ENCODE measurements at regions not wholly inside any gene's neighbourhood (a gene's known extent, or its start where the extent isn't known, plus 50 kb on each side); places are given as distances from the start of the nearest gene placed in this dataset.
"Not testable (repeated sequence)": the region's sequence is repeated elsewhere in the genome, so short reads cannot be mapped to it uniquely, and the experiment has no call there.

DNA sequence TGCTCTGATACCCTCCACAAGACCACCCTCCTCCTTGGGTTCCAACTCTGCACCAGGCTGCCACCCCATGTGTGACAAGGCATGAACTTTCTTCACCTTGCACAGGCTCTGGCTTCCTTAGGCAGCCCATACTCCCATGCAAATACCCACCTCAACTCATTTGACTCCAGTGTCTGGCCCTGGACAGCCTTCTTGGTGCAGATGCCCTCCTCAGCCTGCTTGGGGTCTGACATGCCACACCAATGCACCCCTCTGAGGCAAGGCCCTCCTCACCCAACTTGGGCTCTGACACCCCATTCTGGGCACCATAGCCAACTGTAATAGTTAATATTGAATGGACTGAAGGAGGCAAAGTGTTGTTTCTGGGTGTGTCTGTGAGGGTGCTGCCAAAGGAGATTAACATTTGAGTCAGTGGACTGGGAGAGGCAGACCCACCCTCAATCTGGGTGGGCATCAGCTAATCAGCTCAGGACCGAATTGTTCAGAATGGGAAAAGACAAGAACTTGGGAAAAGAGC lies 115.0 kb upstream of the EPB41L4A start:
- Histone ChIP-seq H3K79me2 (ENCODE audit: insufficient read depth, low read depth, low read length) (no peaks in the 10 kb centered on the region), H2AFZ (ENCODE audit: low read length) (no peak overlapping the region), H3K9me2 (ENCODE audit: insufficient read depth, low read length) (no peaks in the 10 kb centered on the region), H3K4me2 (ENCODE audit: low read length) (no peak overlapping the region), H3K9me3 (ENCODE audit: low read length) (no peaks in the 10 kb centered on the region), H3K4me1 (ENCODE audit: insufficient read depth, low read length, poor library complexity, severe bottlenecking) (peaks cover 14% of the 10 kb centered on the region), H3K27ac (ENCODE audit: low read depth, low read length, poor library complexity, severe bottlenecking) (no peak overlapping the region), H3K4me3 (ENCODE audit: low read depth, low read length, poor library complexity, severe bottlenecking) (no peak overlapping the region), H4K20me1 (ENCODE audit: insufficient read depth, low read length) (no peaks in the 10 kb centered on the region), H3K36me3 (ENCODE audit: insufficient read depth, low read length) (no peaks in the 10 kb centered on the region)
- ChIA-PET POLR2A (no interaction called here), CTCF (ENCODE audit: unreplicated experiment) (no interaction called here)
- TF ChIP-seq, protein P1, sequence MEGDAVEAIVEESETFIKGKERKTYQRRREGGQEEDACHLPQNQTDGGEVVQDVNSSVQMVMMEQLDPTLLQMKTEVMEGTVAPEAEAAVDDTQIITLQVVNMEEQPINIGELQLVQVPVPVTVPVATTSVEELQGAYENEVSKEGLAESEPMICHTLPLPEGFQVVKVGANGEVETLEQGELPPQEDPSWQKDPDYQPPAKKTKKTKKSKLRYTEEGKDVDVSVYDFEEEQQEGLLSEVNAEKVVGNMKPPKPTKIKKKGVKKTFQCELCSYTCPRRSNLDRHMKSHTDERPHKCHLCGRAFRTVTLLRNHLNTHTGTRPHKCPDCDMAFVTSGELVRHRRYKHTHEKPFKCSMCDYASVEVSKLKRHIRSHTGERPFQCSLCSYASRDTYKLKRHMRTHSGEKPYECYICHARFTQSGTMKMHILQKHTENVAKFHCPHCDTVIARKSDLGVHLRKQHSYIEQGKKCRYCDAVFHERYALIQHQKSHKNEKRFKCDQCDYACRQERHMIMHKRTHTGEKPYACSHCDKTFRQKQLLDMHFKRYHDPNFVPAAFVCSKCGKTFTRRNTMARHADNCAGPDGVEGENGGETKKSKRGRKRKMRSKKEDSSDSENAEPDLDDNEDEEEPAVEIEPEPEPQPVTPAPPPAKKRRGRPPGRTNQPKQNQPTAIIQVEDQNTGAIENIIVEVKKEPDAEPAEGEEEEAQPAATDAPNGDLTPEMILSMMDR (conservative IDR thresholded peaks at IDR 0.05; ENCODE audit: low read length): no peak
- no peak for TF ChIP-seq EZH2phosphoT487 (IDR thresholded peaks at IDR 0.05; ENCODE audit: borderline replicate concordance, low read depth, low read length)
- no peak for DNase-seq (ENCODE audit: low spot score)
- BruUV-seq (replicated peaks): no TSS peak
- intact Hi-C loops (cut with micrococcal nuclease; ENCODE audit: unreplicated experiment): no loop called here

DNA sequence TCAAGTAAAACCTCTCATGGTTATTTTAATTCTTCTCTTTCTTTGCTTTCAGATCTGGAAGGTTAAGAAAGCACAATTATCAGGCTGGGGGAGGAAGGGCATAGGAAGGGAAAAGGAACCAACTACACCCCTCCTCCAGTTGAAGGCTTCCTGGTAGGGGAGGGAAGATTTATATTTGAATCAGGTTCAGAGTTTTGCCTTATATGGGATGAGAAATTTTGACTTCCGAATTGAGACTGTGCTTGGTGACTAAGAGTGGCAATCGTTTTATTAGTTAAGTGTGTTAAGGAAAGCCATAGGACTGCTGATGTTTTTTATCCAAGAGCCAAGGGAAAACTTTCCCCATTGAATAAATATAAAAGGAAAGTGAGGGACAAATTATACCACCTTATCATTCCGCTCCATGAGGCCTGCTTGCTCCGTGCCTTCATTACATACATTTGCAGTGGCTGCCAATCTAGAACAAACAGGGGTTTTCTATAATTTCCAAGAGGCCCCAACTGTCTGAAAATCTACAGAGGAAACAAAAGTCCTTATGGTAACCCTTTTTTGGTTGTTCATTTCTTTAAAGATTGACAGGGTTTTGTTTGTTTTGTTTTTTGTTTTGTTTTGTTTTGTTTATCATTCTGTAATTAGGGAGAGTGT lies 115.7 kb upstream of the EPB41L4A start:
- intact Hi-C loops (cut with micrococcal nuclease; ENCODE audit: unreplicated experiment): no loop called here

DNA sequence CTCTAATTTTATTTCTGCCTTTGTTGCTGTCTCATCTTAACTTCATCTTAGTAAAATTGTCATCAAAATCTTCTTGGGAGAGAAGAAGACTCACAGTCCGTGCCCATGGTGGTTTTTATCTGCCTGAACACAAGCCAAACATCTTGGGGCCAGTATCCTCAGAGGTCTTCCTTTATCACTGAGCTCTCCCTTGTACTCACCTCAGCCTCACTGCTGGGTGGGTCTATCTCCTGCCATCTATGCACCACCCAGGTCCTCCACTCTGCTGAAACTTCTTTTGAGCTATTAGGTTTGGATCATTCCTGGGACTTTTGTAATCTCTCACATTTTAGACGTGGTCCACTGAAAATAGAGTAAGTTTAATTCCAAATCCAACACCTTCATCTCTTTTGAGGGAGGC lies 116.3 kb upstream of the EPB41L4A start:
- Histone ChIP-seq H3K27ac (ENCODE audit: low read depth, low read length, poor library complexity, severe bottlenecking) (no peak overlapping the region), H3K79me2 (ENCODE audit: insufficient read depth, low read depth, low read length) (no peaks in the 10 kb centered on the region), H3K36me3 (ENCODE audit: insufficient read depth, low read length) (no peaks in the 10 kb centered on the region), H3K9me2 (ENCODE audit: insufficient read depth, low read length) (no peaks in the 10 kb centered on the region), H2AFZ (ENCODE audit: low read length) (no peak overlapping the region), H4K20me1 (ENCODE audit: insufficient read depth, low read length) (no peaks in the 10 kb centered on the region), H3K4me2 (ENCODE audit: low read length) (no peak overlapping the region), H3K4me3 (ENCODE audit: low read depth, low read length, poor library complexity, severe bottlenecking) (no peak overlapping the region), H3K4me1 (ENCODE audit: insufficient read depth, low read length, poor library complexity, severe bottlenecking) (peaks cover 14% of the 10 kb centered on the region), H3K9me3 (ENCODE audit: low read length) (no peaks in the 10 kb centered on the region)
- no peak for DNase-seq (ENCODE audit: low spot score)
- intact Hi-C loops (cut with micrococcal nuclease; ENCODE audit: unreplicated experiment): no loop called here
- TF ChIP-seq, protein P1 (conservative IDR thresholded peaks at IDR 0.05; ENCODE audit: low read length): no peak
- no peak for TF ChIP-seq EZH2phosphoT487 (IDR thresholded peaks at IDR 0.05; ENCODE audit: borderline replicate concordance, low read depth, low read length)
- ChIA-PET POLR2A (interaction anchor here (0.8 kb wide), 1 partner anchor 13 kb away, joined by 7 read pairs; no protein-coding TSS in a partner anchor), CTCF (ENCODE audit: unreplicated experiment) (no interaction called here)
- BruUV-seq (replicated peaks): no TSS peak

More for the DNA sequence above, 115.7 kb upstream of the EPB41L4A start:
- Histone ChIP-seq H3K9me3 (ENCODE audit: low read length) (no peaks in the 10 kb centered on the region), H3K4me1 (ENCODE audit: insufficient read depth, low read length, poor library complexity, severe bottlenecking) (peaks cover 14% of the 10 kb centered on the region), H3K27ac (ENCODE audit: low read depth, low read length, poor library complexity, severe bottlenecking) (no peak overlapping the region), H3K4me3 (ENCODE audit: low read depth, low read length, poor library complexity, severe bottlenecking) (no peak overlapping the region), H4K20me1 (ENCODE audit: insufficient read depth, low read length) (no peaks in the 10 kb centered on the region), H3K4me2 (ENCODE audit: low read length) (no peak overlapping the region), H3K9me2 (ENCODE audit: insufficient read depth, low read length) (no peaks in the 10 kb centered on the region), H3K79me2 (ENCODE audit: insufficient read depth, low read depth, low read length) (no peaks in the 10 kb centered on the region), H2AFZ (ENCODE audit: low read length) (no peak overlapping the region), H3K36me3 (ENCODE audit: insufficient read depth, low read length) (no peaks in the 10 kb centered on the region)
- no TSS peak for BruUV-seq (replicated peaks)
- DNase-seq (ENCODE audit: low spot score): no peak
- ChIA-PET POLR2A (no interaction called here), CTCF (ENCODE audit: unreplicated experiment) (no interaction called here)
- TF ChIP-seq, protein P1 (conservative IDR thresholded peaks at IDR 0.05; ENCODE audit: low read length): no peak
- no peak for TF ChIP-seq EZH2phosphoT487 (IDR thresholded peaks at IDR 0.05; ENCODE audit: borderline replicate concordance, low read depth, low read length)

DNA sequence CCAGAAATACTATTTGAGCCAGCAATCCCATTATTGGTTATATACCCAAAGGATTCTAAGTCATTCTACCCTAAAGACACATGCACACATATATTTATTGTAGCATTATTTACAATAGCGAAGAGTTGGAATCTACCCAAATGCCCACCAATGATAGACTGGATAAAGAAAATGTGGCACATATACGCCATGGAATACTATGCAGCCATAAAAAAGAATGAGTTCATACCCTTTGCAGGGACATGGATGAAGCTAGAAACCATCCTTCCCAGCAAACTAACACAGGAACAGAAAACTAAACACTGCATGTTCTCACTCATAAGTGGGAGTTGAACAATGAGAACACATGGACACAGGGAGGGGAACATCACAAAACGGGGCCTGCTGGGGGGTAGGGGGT lies 125.5 kb upstream of the EPB41L4A start:
- H3K9me3 ChIP-seq (ENCODE audit: low read length); BruUV-seq (replicated peaks); H3K27ac ChIP-seq (ENCODE audit: low read depth, low read length, poor library complexity, severe bottlenecking); H3K36me3 ChIP-seq (ENCODE audit: insufficient read depth, low read length); DNase-seq (ENCODE audit: low spot score); H3K4me1 ChIP-seq (ENCODE audit: insufficient read depth, low read length, poor library complexity, severe bottlenecking); H4K20me1 ChIP-seq (ENCODE audit: insufficient read depth, low read length); H3K79me2 ChIP-seq (ENCODE audit: insufficient read depth, low read depth, low read length); H3K9me2 ChIP-seq (ENCODE audit: insufficient read depth, low read length); H3K4me3 ChIP-seq (ENCODE audit: low read depth, low read length, poor library complexity, severe bottlenecking); intact Hi-C loops (cut with micrococcal nuclease; ENCODE audit: unreplicated experiment); H3K4me2 ChIP-seq (ENCODE audit: low read length); H2AFZ ChIP-seq (ENCODE audit: low read length); CTCF ChIA-PET (ENCODE audit: unreplicated experiment): not testable (repeated sequence)
- POLR2A ChIA-PET: interaction anchor here (1.3 to 1.8 kb wide), 2 partner anchors 29 to 62 kb away, joined by 3 read pairs; no protein-coding TSS in a partner anchor

Data from OCI-LY7 (cell line).